Chondrocyte (in vitro differentiated cells): ENCODE measurements at regions not wholly inside any gene's neighbourhood (a gene's known extent, or its start where the extent isn't known, plus 50 kb on each side); places are given as distances from the start of the nearest gene placed in this dataset.

ENCODE experiments used
- DNase-seq: peaks from one replicate; pipeline ENCODE4 v3.0.0; 2021; ENCODE audit warnings: mixed read lengths, low spot score
- H3K27ac Mint-ChIP-seq: one replicate; pipeline ENCODE4 v1.8.0; 2021; ENCODE audit warnings: mild to moderate bottlenecking, moderate library complexity, mixed read lengths; ENCODE audit not compliant: unreplicated experiment
- H3K27me3 Mint-ChIP-seq: 2 replicates; pipeline ENCODE4 v1.8.0; 2021; ENCODE audit warnings: low read depth, mixed read lengths
- H3K36me3 Mint-ChIP-seq: 2 replicates; pipeline ENCODE4 v1.8.0; 2021; ENCODE audit warnings: low read depth, mixed read lengths
- H3K4me1 Mint-ChIP-seq: 2 replicates; pipeline ENCODE4 v1.8.0; 2021; ENCODE audit warnings: low read depth, mild to moderate bottlenecking, mixed read lengths
- H3K4me3 Mint-ChIP-seq: one replicate; pipeline ENCODE4 v1.8.0; 2021; ENCODE audit warnings: mild to moderate bottlenecking, moderate library complexity, mixed read lengths; ENCODE audit not compliant: unreplicated experiment
- H3K9me3 Mint-ChIP-seq: 2 replicates; pipeline ENCODE4 v1.8.0; 2021; ENCODE audit warnings: low read depth, mixed read lengths
- TF ChIP-seq, protein P1 (sequence below): fragments of 200-600 bp; sonication (generic); IDR thresholded peaks from 2 replicates; pipeline ENCODE4 v1.5.0; 2021; ENCODE audit warnings: antibody characterized with exemption, mild to moderate bottlenecking, moderate library complexity

DNA sequence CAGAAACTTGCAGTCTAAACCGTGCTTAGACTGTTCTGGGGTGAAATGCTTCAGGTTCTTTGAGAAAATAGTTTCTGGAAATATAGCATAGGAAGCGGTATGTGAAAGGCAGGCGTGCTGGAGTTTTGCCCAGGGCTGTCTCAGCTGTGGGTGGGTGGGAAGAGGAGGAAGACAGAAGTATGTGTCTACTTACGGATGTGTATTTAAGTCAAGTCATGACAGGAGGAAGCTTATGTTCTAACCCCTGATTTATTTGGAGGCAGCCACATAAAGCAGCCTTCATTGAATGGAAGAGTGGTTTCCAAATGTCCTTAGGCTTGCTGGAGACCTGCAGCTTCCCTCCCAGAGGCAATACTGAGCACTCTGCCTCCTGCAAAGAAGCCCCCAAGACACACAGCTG lies 126.8 kb upstream of the ADRA1D start:
- no peak overlapping the region for H3K4me3 Mint-ChIP-seq
- H3K9me3 Mint-ChIP-seq: no peaks in the 10 kb centered on the region
- no peak overlapping the region for H3K27ac Mint-ChIP-seq
- DNase-seq: no peak
- TF ChIP-seq, protein P1, sequence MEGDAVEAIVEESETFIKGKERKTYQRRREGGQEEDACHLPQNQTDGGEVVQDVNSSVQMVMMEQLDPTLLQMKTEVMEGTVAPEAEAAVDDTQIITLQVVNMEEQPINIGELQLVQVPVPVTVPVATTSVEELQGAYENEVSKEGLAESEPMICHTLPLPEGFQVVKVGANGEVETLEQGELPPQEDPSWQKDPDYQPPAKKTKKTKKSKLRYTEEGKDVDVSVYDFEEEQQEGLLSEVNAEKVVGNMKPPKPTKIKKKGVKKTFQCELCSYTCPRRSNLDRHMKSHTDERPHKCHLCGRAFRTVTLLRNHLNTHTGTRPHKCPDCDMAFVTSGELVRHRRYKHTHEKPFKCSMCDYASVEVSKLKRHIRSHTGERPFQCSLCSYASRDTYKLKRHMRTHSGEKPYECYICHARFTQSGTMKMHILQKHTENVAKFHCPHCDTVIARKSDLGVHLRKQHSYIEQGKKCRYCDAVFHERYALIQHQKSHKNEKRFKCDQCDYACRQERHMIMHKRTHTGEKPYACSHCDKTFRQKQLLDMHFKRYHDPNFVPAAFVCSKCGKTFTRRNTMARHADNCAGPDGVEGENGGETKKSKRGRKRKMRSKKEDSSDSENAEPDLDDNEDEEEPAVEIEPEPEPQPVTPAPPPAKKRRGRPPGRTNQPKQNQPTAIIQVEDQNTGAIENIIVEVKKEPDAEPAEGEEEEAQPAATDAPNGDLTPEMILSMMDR: no peak
- H3K27me3 Mint-ChIP-seq: peaks cover 28% of the 10 kb centered on the region
- peaks cover 10% of the 10 kb centered on the region for H3K4me1 Mint-ChIP-seq
- H3K36me3 Mint-ChIP-seq: no peaks in the 10 kb centered on the region

DNA sequence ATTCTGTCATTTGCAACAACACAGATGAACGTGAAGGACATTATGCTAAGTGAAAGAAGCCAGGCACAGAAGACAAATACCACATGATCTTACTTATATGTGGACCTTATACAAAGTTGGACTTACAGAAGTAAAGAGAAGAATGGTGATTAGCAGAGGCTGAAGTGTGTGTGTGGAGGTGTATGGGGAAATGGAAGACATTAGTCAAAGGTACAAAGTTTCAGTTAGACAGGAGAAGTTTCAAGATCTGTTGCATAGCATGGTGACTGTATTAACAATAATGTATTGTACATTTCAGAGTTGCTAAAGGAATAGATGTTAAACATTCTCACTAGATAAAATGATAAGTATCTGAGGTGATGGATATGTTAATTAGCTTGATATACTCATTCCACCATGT lies 124.4 kb upstream of the ADRA1D start:
- Mint-ChIP-seq H3K4me3 (no peak overlapping the region), H3K36me3 (no peaks in the 10 kb centered on the region), H3K9me3 (no peaks in the 10 kb centered on the region), H3K27ac (no peak overlapping the region), H3K4me1 (peaks cover 10% of the 10 kb centered on the region), H3K27me3 (peaks cover 15% of the 10 kb centered on the region)
- DNase-seq: no peak
- TF ChIP-seq, protein P1: no peak

- TF ChIP-seq, protein P1: no peak
- H3K4me3 Mint-ChIP-seq: no peak overlapping the region
- H3K36me3 Mint-ChIP-seq: no peaks in the 10 kb centered on the region
- H3K27me3 Mint-ChIP-seq: peaks cover 13% of the 10 kb centered on the region
- DNase-seq: no peak
- peaks cover 10% of the 10 kb centered on the region for H3K4me1 Mint-ChIP-seq
- H3K9me3 Mint-ChIP-seq: no peaks in the 10 kb centered on the region
- no peak overlapping the region for H3K27ac Mint-ChIP-seq
Measured at GRCh38 chr20:4371623-4372251, 122.7 kb upstream of the ADRA1D start.

- peaks cover 6% of the 10 kb centered on the region for H3K9me3 Mint-ChIP-seq
- H3K4me1 Mint-ChIP-seq: peaks cover 6% of the 10 kb centered on the region
- TF ChIP-seq, protein P1: no peak
- no peak overlapping the region for H3K27ac Mint-ChIP-seq
- H3K27me3 Mint-ChIP-seq: peaks cover 13% of the 10 kb centered on the region
- H3K36me3 Mint-ChIP-seq: peaks cover 1% of the 10 kb centered on the region
- DNase-seq: no peak
- H3K4me3 Mint-ChIP-seq: no peak overlapping the region
Measured at GRCh38 chr20:4370851-4371250, 121.8 kb upstream of the ADRA1D start.

GRCh38 chr20:4369798-4370124 lies 120.7 kb upstream of the ADRA1D start:
- peaks cover 1% of the 10 kb centered on the region for H3K36me3 Mint-ChIP-seq
- no peak for DNase-seq
- H3K27me3 Mint-ChIP-seq: peaks cover 13% of the 10 kb centered on the region
- H3K9me3 Mint-ChIP-seq: peaks cover 8% of the 10 kb centered on the region
- TF ChIP-seq, protein P1: no peak
- no peak overlapping the region for H3K4me3 Mint-ChIP-seq
- H3K27ac Mint-ChIP-seq: no peak overlapping the region
- H3K4me1 Mint-ChIP-seq: no peaks in the 10 kb centered on the region
